Activated B cell treated with CpG ODN at 0.5 μM for 24 hours (primary cell): ENCODE measurements at regions not wholly inside any gene's neighbourhood (a gene's known extent, or its start where the extent isn't known, plus 50 kb on each side); places are given as distances from the start of the nearest gene placed in this dataset.

ENCODE experiments used
- ATAC-seq: fragments of 200-7000 bp; cut with Tn5 transposase; one replicate; pipeline ENCODE4 v1.10.0; 2021; ENCODE audit warnings: low read depth, mild to moderate bottlenecking, moderate library complexity
- CTCF ChIA-PET: fragments of 350-600 bp; sonication (Branson Sonifier 250); formaldehyde crosslinking; loops from one replicate; lab custom pipeline; 2021; ENCODE audit warnings: antibody characterized with exemption; lab: Charles Lee
- POLR2A ChIA-PET: fragments of 350-600 bp; sonication (Branson Sonifier 250); formaldehyde crosslinking; loops from one replicate; lab custom pipeline; 2021; ENCODE audit warnings: antibody characterized with exemption; lab: Charles Lee
- DNase-seq: peaks from one replicate; pipeline ENCODE4 v3.0.0; 2022
- H3K27ac Mint-ChIP-seq: one replicate; pipeline ENCODE4 v1.8.0; 2020; ENCODE audit warnings: mixed read lengths
- H3K27me3 Mint-ChIP-seq: one replicate; pipeline ENCODE4 v1.8.0; 2021; ENCODE audit warnings: mixed read lengths
- H3K36me3 Mint-ChIP-seq: one replicate; pipeline ENCODE4 v1.8.0; 2021; ENCODE audit warnings: low read depth, mixed read lengths
- H3K4me1 Mint-ChIP-seq: one replicate; pipeline ENCODE4 v1.8.0; 2021; ENCODE audit warnings: mixed read lengths
- H3K4me3 Mint-ChIP-seq: one replicate; pipeline ENCODE4 v1.8.0; 2020; ENCODE audit warnings: mild to moderate bottlenecking, mixed read lengths
- H3K9me3 Mint-ChIP-seq: one replicate; pipeline ENCODE4 v1.8.0; 2020; ENCODE audit warnings: mixed read lengths
- CTCF ChIP-seq: fragments of 200-600 bp; IDR thresholded peaks from one replicate; pipeline ENCODE4 v1.8.0; 2022; ENCODE audit warnings: antibody characterized with exemption, mild to moderate bottlenecking
- intact Hi-C: fragments of 100-400 bp; cut with micrococcal nuclease; formaldehyde crosslinking; loops from one replicate; pipeline ENCODE4 v1.15.1; 2024

- ATAC-seq: no peak
- intact Hi-C loops: no loop called here
- CTCF ChIA-PET: no interaction called here
- no peak for TF ChIP-seq CTCF
- POLR2A ChIA-PET: no interaction called here
- Mint-ChIP-seq H3K27me3 (no peaks in the 10 kb centered on the region), H3K4me1 (no peaks in the 10 kb centered on the region), H3K9me3 (peaks cover 9% of the 10 kb centered on the region), H3K36me3 (no peaks in the 10 kb centered on the region), H3K27ac (no peak overlapping the region), H3K4me3 (no peak overlapping the region)
- no peak for DNase-seq
Observed at GRCh38 chr2:138282014-138282672, 219.4 kb upstream of the SPOPL start.

GRCh38 chr2:138291805-138292204 is 209.8 kb upstream of the SPOPL start:
- ATAC-seq (no peak), DNase-seq (no peak)
- H3K4me1 Mint-ChIP-seq: no peaks in the 10 kb centered on the region
- POLR2A ChIA-PET: no interaction called here
- intact Hi-C loops: no loop called here
- H3K27ac Mint-ChIP-seq: no peak overlapping the region
- peaks cover 5% of the 10 kb centered on the region for H3K36me3 Mint-ChIP-seq
- no peak for TF ChIP-seq CTCF
- H3K27me3 Mint-ChIP-seq: no peaks in the 10 kb centered on the region
- H3K9me3 Mint-ChIP-seq: peaks cover 6% of the 10 kb centered on the region
- no peak overlapping the region for H3K4me3 Mint-ChIP-seq
- CTCF ChIA-PET: no interaction called here

GRCh38 chr2:138293045-138293444 is 208.5 kb upstream of the SPOPL start:
- ChIA-PET POLR2A (no interaction called here), CTCF (no interaction called here)
- TF ChIP-seq CTCF: no peak
- Mint-ChIP-seq H3K27me3 (no peaks in the 10 kb centered on the region), H3K4me1 (peaks cover 1% of the 10 kb centered on the region), H3K27ac (no peak overlapping the region), H3K36me3 (peaks cover 5% of the 10 kb centered on the region), H3K4me3 (no peak overlapping the region), H3K9me3 (peaks cover 2% of the 10 kb centered on the region)
- ATAC-seq: no peak
- DNase-seq: no peak
- intact Hi-C loops: no loop called here

- ChIA-PET POLR2A (no interaction called here), CTCF (no interaction called here)
- TF ChIP-seq CTCF: no peak
- peaks cover 5% of the 10 kb centered on the region for H3K36me3 Mint-ChIP-seq
- no peaks in the 10 kb centered on the region for H3K27me3 Mint-ChIP-seq
- peaks cover 2% of the 10 kb centered on the region for H3K9me3 Mint-ChIP-seq
- no peak for ATAC-seq
- intact Hi-C loops: no loop called here
- DNase-seq: no peak
- no peak overlapping the region for H3K27ac Mint-ChIP-seq
- H3K4me1 Mint-ChIP-seq: peaks cover 7% of the 10 kb centered on the region
- H3K4me3 Mint-ChIP-seq: no peak overlapping the region
Observed at GRCh38 chr2:138293549-138293948, 208.0 kb upstream of the SPOPL start.

- ChIA-PET CTCF (no interaction called here), POLR2A (no interaction called here)
- no peak for TF ChIP-seq CTCF
- Mint-ChIP-seq H3K36me3 (peaks cover 5% of the 10 kb centered on the region), H3K4me3 (no peak overlapping the region), H3K4me1 (peaks cover 15% of the 10 kb centered on the region), H3K27me3 (no peaks in the 10 kb centered on the region), H3K9me3 (peaks cover 2% of the 10 kb centered on the region), H3K27ac (no peak overlapping the region)
- DNase-seq: no peak
- no peak for ATAC-seq
- intact Hi-C loops: no loop called here
Observed at GRCh38 chr2:138294451-138294850, 207.1 kb upstream of the SPOPL start.
